Stimulated activated CD8-positive, alpha-beta memory T cell treated with anti-CD3 and anti-CD28 coated beads, Interleukin-7, amount 100 ng/mL, for 48 hours (primary cell): ENCODE measurements at regions not wholly inside any gene's neighbourhood (a gene's known extent, or its start where the extent isn't known, plus 50 kb on each side); places are given as distances from the start of the nearest gene placed in this dataset.

Source experiments
- DNase-seq, 2 donors: peaks; one replicate each; pipeline ENCODE4 v3.0.0-alpha.2; 2020; ENCODE audit warnings: low read depth in 1 of 2; ENCODE audit errors: extremely low read depth in 1 of 2

GRCh38 chr2:173584000-173584399 lies 229.3 kb downstream of the CDCA7 start:
- DNase-seq, result no peak

GRCh38 chr2:173584676-173585458 lies 230.2 kb downstream of the CDCA7 start:
- no peak for DNase-seq

- no peak for DNase-seq
Observed at GRCh38 chr2:173588931-173589369, 234.3 kb downstream of the CDCA7 start.

GRCh38 chr2:173589604-173590275 lies 235.1 kb downstream of the CDCA7 start:
- no peak for DNase-seq

GRCh38 chr2:173590276-173590861 lies 235.7 kb downstream of the CDCA7 start:
- DNase-seq, result no peak

- no peak for DNase-seq
Observed at GRCh38 chr2:173593109-173593508, 238.4 kb downstream of the CDCA7 start.

GRCh38 chr2:173596244-173596643 lies 241.6 kb downstream of the CDCA7 start:
- no peak for DNase-seq

GRCh38 chr2:173598525-173598924 lies 243.9 kb downstream of the CDCA7 start:
- DNase-seq, result no peak

- no peak for DNase-seq
Observed at GRCh38 chr2:173599821-173600359, 245.2 kb downstream of the CDCA7 start.

GRCh38 chr2:173602153-173602795 lies 247.6 kb downstream of the CDCA7 start:
- DNase-seq, result no peak

GRCh38 chr2:173605994-173606393 lies 251.3 kb downstream of the CDCA7 start:
- DNase-seq, result no peak

GRCh38 chr2:173606619-173607248 lies 252.1 kb downstream of the CDCA7 start:
- DNase-seq, result no peak

- no peak for DNase-seq
Observed at GRCh38 chr2:173607606-173608311, 253.1 kb downstream of the CDCA7 start.

GRCh38 chr2:173611121-173611520 lies 256.4 kb downstream of the CDCA7 start:
- no peak for DNase-seq

GRCh38 chr2:173612354-173612753 lies 257.7 kb downstream of the CDCA7 start:
- DNase-seq, result no peak

GRCh38 chr2:173613386-173613785 lies 258.7 kb downstream of the CDCA7 start:
- no peak for DNase-seq

- DNase-seq, result no peak
Observed at GRCh38 chr2:173614265-173614930, 259.7 kb downstream of the CDCA7 start.

GRCh38 chr2:173623438-173624319 lies 269.0 kb downstream of the CDCA7 start:
- DNase-seq, result no peak

- DNase-seq, result no peak
Observed at GRCh38 chr2:173625315-173625714, 270.6 kb downstream of the CDCA7 start.
